PFSK-1 (cell line): ENCODE measurements at regions not wholly inside any gene's neighbourhood (a gene's known extent, or its start where the extent isn't known, plus 50 kb on each side); places are given as distances from the start of the nearest gene placed in this dataset.

Experiments
- FOXP2 ChIP-seq: optimal IDR thresholded peaks from 2 replicates; pipeline ENCODE3; 2011; ENCODE audit warnings: borderline replicate concordance, control low read depth, inconsistent platforms; ENCODE audit not compliant: insufficient read depth; ENCODE audit errors: extremely low read length, extremely low read depth
- POLR2AphosphoS5 ChIP-seq: IDR thresholded peaks from 2 replicates; pipeline ENCODE4 v1.6.1; 2012; ENCODE audit warnings: low read depth, mild to moderate bottlenecking, control low read depth, low read length, moderate library complexity
- REST ChIP-seq, 2 experiments: IDR thresholded peaks; 2 replicates each; pipeline versions ENCODE4 v1.6.1 to v1.8.0; 2011 to 2012; ENCODE audit warnings: low read depth in 2 of 2, low read length in 2 of 2, control low read depth in 1 of 2, inconsistent platforms in 1 of 2, mild to moderate bottlenecking in 1 of 2, moderate library complexity in 1 of 2; ENCODE audit not compliant: insufficient read depth in 1 of 2
- SIN3A ChIP-seq: IDR thresholded peaks from 2 replicates; pipeline ENCODE4 v1.6.1; 2012; ENCODE audit warnings: mild to moderate bottlenecking, low read length, moderate library complexity, borderline replicate concordance; ENCODE audit not compliant: insufficient read depth
- TAF1 ChIP-seq: IDR thresholded peaks from 2 replicates; pipeline ENCODE4 v1.6.1; 2012; ENCODE audit warnings: low read length, control low read depth, borderline replicate concordance; ENCODE audit not compliant: insufficient read depth

GRCh38 chr11:116416852-116417251, 355.9 kb downstream of the BUD13 start:
- TF ChIP-seq POLR2AphosphoS5 (no peak), REST (IDR thresholded peaks at IDR 0.05; ENCODE audit: insufficient read depth in 1 of 2, low read depth in 2 of 2, low read length in 2 of 2) (no peak), TAF1 (no peak), FOXP2 (no peak), SIN3A (no peak)

GRCh38 chr11:116415095-116415494, 357.7 kb downstream of the BUD13 start:
- no peak for TF ChIP-seq SIN3A
- TF ChIP-seq POLR2AphosphoS5, result no peak

- TF ChIP-seq SIN3A (no peak), TAF1 (no peak), POLR2AphosphoS5 (no peak), FOXP2 (no peak), REST (IDR thresholded peaks at IDR 0.05; ENCODE audit: insufficient read depth in 1 of 2, low read depth in 2 of 2, low read length in 2 of 2) (no peak)
Observed at GRCh38 chr11:116414357-116414880, 358.4 kb downstream of the BUD13 start.

GRCh38 chr11:116413301-116414242, 359.2 kb downstream of the BUD13 start:
- TF ChIP-seq REST (IDR thresholded peaks at IDR 0.05; ENCODE audit: insufficient read depth in 1 of 2, low read depth in 2 of 2, low read length in 2 of 2) (no peak), POLR2AphosphoS5 (no peak), FOXP2 (no peak), TAF1 (no peak), SIN3A (no peak)

GRCh38 chr11:116412118-116412889, 360.5 kb downstream of the BUD13 start:
- no peak for TF ChIP-seq POLR2AphosphoS5
- TF ChIP-seq REST (IDR thresholded peaks at IDR 0.05; ENCODE audit: insufficient read depth in 1 of 2, low read depth in 2 of 2, low read length in 2 of 2), result no peak
